Gastroesophageal sphincter (tissue), 3 donors: ENCODE measurements at regions not wholly inside any gene's neighbourhood (a gene's known extent, or its start where the extent isn't known, plus 50 kb on each side); places are given as distances from the start of the nearest gene placed in this dataset.

ENCODE experiments used
- CTCF ChIP-seq, 4 experiments: fragments of 200-600 bp in 2 of 4; fragments of 450-650 bp in 2 of 4; sonication (generic) in 1 of 4; IDR thresholded peaks; one replicate each; pipeline ENCODE4 v1.5.1; 2017 to 2019; ENCODE audit warnings: antibody characterized with exemption in 4 of 4, mild to moderate bottlenecking in 2 of 4, moderate library complexity in 2 of 4
- EP300 ChIP-seq: sonication (generic); formaldehyde crosslinking; IDR thresholded peaks from one replicate; pipeline ENCODE4 v1.6.1; 2017; ENCODE audit warnings: antibody characterized with exemption, mild to moderate bottlenecking
- POLR2A ChIP-seq, 2 donors: fragments of 450-650 bp; IDR thresholded peaks; one replicate each; pipeline ENCODE4 v1.6.1; 2017; ENCODE audit warnings: antibody characterized with exemption in 2 of 2, mild to moderate bottlenecking in 2 of 2, moderate library complexity in 1 of 2
- POLR2AphosphoS5 ChIP-seq: sonication (generic); formaldehyde crosslinking; IDR thresholded peaks from one replicate; pipeline ENCODE4 v1.6.1; 2017; ENCODE audit warnings: antibody characterized with exemption

- TF ChIP-seq CTCF (IDR thresholded peaks at IDR 0.05) (no peak), POLR2AphosphoS5 (no peak), POLR2A (IDR thresholded peaks at IDR 0.05) (no peak), EP300 (no peak)
These were observed 2249.2 kb upstream of the C9orf72 start for GRCh38 chr9:29822458-29822857.
